ENCODE measurements at regions not wholly inside any gene's neighbourhood (a gene's known extent, or its start where the extent isn't known, plus 50 kb on each side); places are given as distances from the start of the nearest gene placed in this dataset.

- TF ChIP-seq POLR2AphosphoS5 (IDR thresholded peaks at IDR 0.05; ENCODE audit: low read depth, low read length) (no peak), CTCF (IDR thresholded peaks at IDR 0.05) (no peak)
Measured at GRCh38 chr11:72494109-72494429, 59.7 kb upstream of the CLPB start.
